ENCODE measurements at regions not wholly inside any gene's neighbourhood (a gene's known extent, or its start where the extent isn't known, plus 50 kb on each side); places are given as distances from the start of the nearest gene placed in this dataset.
"Not testable (repeated sequence)": the region's sequence is repeated elsewhere in the genome, so short reads cannot be mapped to it uniquely, and the experiment has no call there.

DNA sequence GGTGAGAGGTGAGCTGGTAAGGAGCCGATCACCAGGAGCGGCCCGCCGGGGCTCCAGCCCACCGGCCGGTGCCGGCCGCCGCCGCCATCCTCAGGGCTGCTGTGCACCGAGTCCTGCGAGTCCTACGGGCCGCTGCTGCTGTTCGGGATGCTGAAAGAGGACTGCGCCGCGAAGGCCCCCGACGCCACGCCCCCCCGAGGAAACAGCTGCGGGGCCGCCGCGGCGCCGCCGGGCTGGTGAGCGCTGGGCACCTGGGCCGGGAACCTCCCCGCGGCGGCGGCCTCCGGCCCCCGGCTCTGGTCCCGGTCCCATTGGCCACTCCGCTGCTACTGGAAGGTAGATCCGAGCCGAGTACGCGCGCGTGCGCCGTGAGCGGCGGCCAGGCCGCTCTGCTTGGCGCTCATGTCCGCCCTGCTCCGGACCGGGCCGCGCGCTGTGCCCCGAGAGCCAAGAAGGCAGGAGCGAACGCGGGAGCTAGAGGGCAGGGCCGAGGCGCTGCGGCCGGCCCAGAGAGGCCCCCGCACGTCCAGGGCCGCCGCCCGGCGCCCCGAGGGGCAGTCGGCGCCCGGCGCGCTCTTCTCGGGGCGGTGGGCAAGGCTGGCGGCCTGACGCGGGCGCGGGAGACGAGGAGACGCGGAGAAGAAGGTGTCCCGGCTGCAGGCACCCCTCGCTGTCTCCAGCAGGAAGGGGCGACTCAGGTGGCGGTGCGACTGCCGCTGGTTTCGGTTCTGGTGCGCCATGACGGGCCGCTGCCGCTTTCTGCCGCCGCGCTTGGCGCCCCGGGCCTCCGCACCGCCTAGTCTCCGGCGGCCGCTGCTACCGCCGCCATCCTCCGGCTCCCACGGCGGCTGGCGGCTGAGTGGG lies 121.3 kb upstream of the WIPF3 start:
- no peak for FAIRE-seq

DNA sequence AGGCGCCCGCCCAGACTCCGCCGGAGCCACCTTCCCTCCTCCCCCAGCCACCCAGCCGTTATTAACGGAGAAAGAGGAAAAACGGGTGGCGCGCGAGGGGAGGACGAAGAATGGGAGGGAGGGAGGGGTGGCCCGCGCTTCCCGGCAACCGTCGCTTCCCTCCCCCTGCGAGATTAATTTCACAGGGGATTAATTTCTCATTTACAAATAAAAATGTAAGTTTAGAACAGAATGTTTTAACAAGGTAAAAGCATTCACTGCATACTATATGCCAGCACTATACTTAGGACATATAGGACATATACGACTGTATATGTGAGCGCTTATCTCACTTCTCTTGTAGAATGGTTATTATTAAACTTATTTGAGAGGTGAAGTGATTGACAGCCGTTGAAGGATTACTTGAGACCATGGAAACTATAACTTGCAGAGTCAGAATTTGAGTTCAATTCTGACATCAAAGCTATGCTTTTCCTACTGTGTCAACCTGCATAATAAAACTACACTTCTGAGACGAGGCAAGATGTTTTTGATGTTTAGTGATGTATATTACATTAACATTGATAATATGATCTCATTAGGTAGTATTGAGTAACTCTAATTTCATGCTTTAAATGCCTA lies 120.5 kb upstream of the WIPF3 start:
- H2AFZ ChIP-seq (ENCODE audit: control insufficient read depth, low read depth, low read length); H3K36me3 ChIP-seq (ENCODE audit: control insufficient read depth in 2 of 2, insufficient read depth in 2 of 2, low read length in 1 of 2); CTCF ChIA-PET; SMC1A ChIA-PET (ENCODE audit: uncharacterized antibody, unreplicated experiment); in situ Hi-C loops (cut with MboI); FAIRE-seq; intact Hi-C loops (cut with micrococcal nuclease; ENCODE audit: unreplicated experiment); H3K9ac ChIP-seq (ENCODE audit: control insufficient read depth, insufficient read depth, low read length); H3K79me2 ChIP-seq (ENCODE audit: control insufficient read depth, insufficient read depth, low read length); H3K9me3 ChIP-seq (replicated peaks; ENCODE audit: control insufficient read depth, insufficient read depth, low read length); DNase-seq (ENCODE audit: low read depth, low spot score); H3K4me1 ChIP-seq (ENCODE audit: control insufficient read depth, insufficient read depth, low read length); H3K4me3 ChIP-seq; BruUV-seq (replicated peaks); H3K27me3 ChIP-seq (replicated peaks in 1 of 2; ENCODE audit: control insufficient read depth in 2 of 2, insufficient read depth in 2 of 2, low read length in 1 of 2); H3K27ac ChIP-seq (ENCODE audit: control insufficient read depth, insufficient read depth); H4K20me1 ChIP-seq (ENCODE audit: control insufficient read depth, insufficient read depth); POLR2A ChIA-PET: not testable (repeated sequence)
- WGBS (ENCODE audit: insufficient coverage, insufficient replicate concordance, low lambda C conversion rate, missing lambda C conversion rate): 3% methylated on average over 18 of the region's 21 CpGs
- peak; percentile 36 for ATAC-seq
- H3K4me2 ChIP-seq (ENCODE audit: control insufficient read depth, insufficient read depth): peak overlapping the region; percentile 74; the same call in 1 of the 2 replicates
- RAD21 ChIA-PET (ENCODE audit: unreplicated experiment): interaction anchor here (0.7 kb wide), 1 partner anchor 1755 kb away, joined by 3 read pairs; no protein-coding TSS in a partner anchor

More for the DNA sequence above, 121.3 kb upstream of the WIPF3 start:
- no peak overlapping the region for H3K27ac ChIP-seq (ENCODE audit: control insufficient read depth, insufficient read depth)
- DNase-seq (ENCODE audit: low read depth, low spot score) (no peak), ATAC-seq (peak; percentile 87)
- in situ Hi-C loops (cut with MboI) (no loop called here), intact Hi-C loops (cut with micrococcal nuclease; ENCODE audit: unreplicated experiment) (no loop called here)
- no peaks in the 10 kb centered on the region for H3K79me2 ChIP-seq (ENCODE audit: control insufficient read depth, insufficient read depth, low read length)
- no peak overlapping the region for H3K9ac ChIP-seq (ENCODE audit: control insufficient read depth, insufficient read depth, low read length)
- peak overlapping the region; percentile 74 for H3K4me2 ChIP-seq (ENCODE audit: control insufficient read depth, insufficient read depth)
- H4K20me1 ChIP-seq (ENCODE audit: control insufficient read depth, insufficient read depth): no peaks in the 10 kb centered on the region
- H2AFZ ChIP-seq (ENCODE audit: control insufficient read depth, low read depth, low read length): peak overlapping the region; percentile 58
- no peaks in the 10 kb centered on the region for H3K4me1 ChIP-seq (ENCODE audit: control insufficient read depth, insufficient read depth, low read length)
- POLR2A ChIA-PET: no interaction called here
- H3K4me3 ChIP-seq: peak overlapping the region; percentile 47; the same call in 1 of the 2 replicates
- no peaks in the 10 kb centered on the region for H3K27me3 ChIP-seq (replicated peaks in 1 of 2; ENCODE audit: control insufficient read depth in 2 of 2, insufficient read depth in 2 of 2, low read length in 1 of 2)
- H3K36me3 ChIP-seq (ENCODE audit: control insufficient read depth in 2 of 2, insufficient read depth in 2 of 2, low read length in 1 of 2): no peaks in the 10 kb centered on the region
- no peak for TF ChIP-seq CEBPB (IDR thresholded peaks at IDR 0.05; ENCODE audit: borderline replicate concordance in 1 of 2, low read depth in 2 of 2, low read length in 2 of 2)
- TF ChIP-seq SUZ12 (IDR thresholded peaks at IDR 0.05; ENCODE audit: unreplicated experiment): peak; percentile 73
- no peaks in the 10 kb centered on the region for H3K9me3 ChIP-seq (replicated peaks; ENCODE audit: control insufficient read depth, insufficient read depth, low read length)
- SMC1A ChIA-PET (ENCODE audit: uncharacterized antibody, unreplicated experiment): no interaction called here
- under 1% methylated on average over 83 of the region's 114 CpGs for WGBS (ENCODE audit: insufficient coverage, insufficient replicate concordance, low lambda C conversion rate, missing lambda C conversion rate)
- CTCF ChIA-PET: no interaction called here
- BruUV-seq (replicated peaks): no TSS peak
- RAD21 ChIA-PET (ENCODE audit: unreplicated experiment): no interaction called here

DNA sequence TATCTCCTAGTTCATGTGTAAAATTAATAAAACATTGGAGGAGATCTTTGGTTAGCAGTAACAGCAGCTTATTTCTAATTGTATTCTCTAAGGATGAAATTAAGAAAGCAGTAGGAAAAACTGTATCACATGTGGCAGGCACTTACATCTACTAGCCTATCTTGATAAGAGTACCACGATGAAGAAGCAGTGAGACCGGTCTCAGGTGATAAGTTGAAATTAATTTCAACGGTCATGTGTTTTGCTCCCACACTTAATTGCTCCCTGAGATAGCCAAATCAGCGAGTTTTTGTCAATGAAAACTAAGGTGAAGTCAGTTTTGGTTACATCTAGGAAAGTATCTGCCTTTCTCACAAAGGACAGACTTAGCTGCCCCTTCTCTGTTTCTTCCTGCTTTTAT lies 115.8 kb upstream of the WIPF3 start:
- intact Hi-C loops (cut with micrococcal nuclease; ENCODE audit: unreplicated experiment); H3K36me3 ChIP-seq (ENCODE audit: control insufficient read depth in 2 of 2, insufficient read depth in 2 of 2, low read length in 1 of 2); H3K9ac ChIP-seq (ENCODE audit: control insufficient read depth, insufficient read depth, low read length); H3K9me3 ChIP-seq (replicated peaks; ENCODE audit: control insufficient read depth, insufficient read depth, low read length); H3K4me2 ChIP-seq (ENCODE audit: control insufficient read depth, insufficient read depth); POLR2A ChIA-PET; DNase-seq (ENCODE audit: low read depth, low spot score); H2AFZ ChIP-seq (ENCODE audit: control insufficient read depth, low read depth, low read length); H3K27ac ChIP-seq (ENCODE audit: control insufficient read depth, insufficient read depth); H3K4me1 ChIP-seq (ENCODE audit: control insufficient read depth, insufficient read depth, low read length); H4K20me1 ChIP-seq (ENCODE audit: control insufficient read depth, insufficient read depth); in situ Hi-C loops (cut with MboI); RAD21 ChIA-PET (ENCODE audit: unreplicated experiment); FAIRE-seq; H3K79me2 ChIP-seq (ENCODE audit: control insufficient read depth, insufficient read depth, low read length); ATAC-seq; BruUV-seq (replicated peaks); H3K27me3 ChIP-seq (replicated peaks in 1 of 2; ENCODE audit: control insufficient read depth in 2 of 2, insufficient read depth in 2 of 2, low read length in 1 of 2); SMC1A ChIA-PET (ENCODE audit: uncharacterized antibody, unreplicated experiment); H3K4me3 ChIP-seq: not testable (repeated sequence)
- CTCF ChIA-PET: interaction anchor here (1.2 kb wide), 1 partner anchor 41 kb away, joined by 3 read pairs; no protein-coding TSS in a partner anchor
- 30% methylated on average over 4 of the region's 4 CpGs for WGBS (ENCODE audit: insufficient coverage, insufficient replicate concordance, low lambda C conversion rate, missing lambda C conversion rate)

Data from GM12878 (cell line).